DMS 273 (cell line): ENCODE measurements at regions not wholly inside any gene's neighbourhood (a gene's known extent, or its start where the extent isn't known, plus 50 kb on each side); places are given as distances from the start of the nearest gene placed in this dataset.
"Not testable (repeated sequence)": the region's sequence is repeated elsewhere in the genome, so short reads cannot be mapped to it uniquely, and the experiment has no call there.

Experiments used
- DNase-seq: peaks from one replicate; lab custom pipeline; 2025; ENCODE audit not compliant: unreplicated experiment; lab: John Stamatoyannopoulos, UW

GRCh38 chr15:55126111-55126510, 70.6 kb downstream of the RSL24D1 start:
- no peak for DNase-seq

GRCh38 chr15:55124616-55125015, 72.1 kb downstream of the RSL24D1 start:
- no peak for DNase-seq

- peak; percentile 12 for DNase-seq
These were observed 78.3 kb downstream of the RSL24D1 start for GRCh38 chr15:55118344-55118870.

- no peak for DNase-seq
These were observed 80.1 kb downstream of the RSL24D1 start for GRCh38 chr15:55116636-55117035.

- no peak for DNase-seq
These were observed 83.0 kb downstream of the RSL24D1 start for GRCh38 chr15:55113736-55114135.

- DNase-seq: no peak
These were observed 84.0 kb downstream of the RSL24D1 start for GRCh38 chr15:55112706-55113105.

- DNase-seq: no peak
These were observed 86.3 kb downstream of the RSL24D1 start for GRCh38 chr15:55110446-55110845.

- peak; percentile 70 for DNase-seq
These were observed 87.8 kb downstream of the RSL24D1 start for GRCh38 chr15:55108858-55109518.

- no peak for DNase-seq
These were observed 88.3 kb downstream of the RSL24D1 start for GRCh38 chr15:55108448-55108847.

GRCh38 chr15:55106155-55106554, 90.6 kb downstream of the RSL24D1 start:
- DNase-seq: no peak

GRCh38 chr15:55094136-55094535, 102.6 kb downstream of the RSL24D1 start:
- no peak for DNase-seq

- no peak for DNase-seq
These were observed 108.5 kb downstream of the RSL24D1 start for GRCh38 chr15:55088207-55088606.

GRCh38 chr15:55084673-55085072, 112.1 kb downstream of the RSL24D1 start:
- DNase-seq: no peak

- no peak for DNase-seq
These were observed 112.5 kb downstream of the RSL24D1 start for GRCh38 chr15:55084216-55084615.

- not testable (repeated sequence) for DNase-seq
These were observed 119.7 kb downstream of the RSL24D1 start for GRCh38 chr15:55077052-55077451.

- no peak for DNase-seq
These were observed 122.3 kb downstream of the RSL24D1 start for GRCh38 chr15:55074431-55074830.

GRCh38 chr15:55063970-55064369, 132.8 kb downstream of the RSL24D1 start:
- DNase-seq: not testable (repeated sequence)

- DNase-seq: peak; percentile 90
These were observed 135.9 kb downstream of the RSL24D1 start for GRCh38 chr15:55060836-55061235.

GRCh38 chr15:55056500-55056899, 140.2 kb downstream of the RSL24D1 start:
- DNase-seq: no peak

- DNase-seq: no peak
These were observed 152.6 kb downstream of the RSL24D1 start for GRCh38 chr15:55044162-55044561.

GRCh38 chr15:55037071-55037470, 159.7 kb downstream of the RSL24D1 start:
- DNase-seq: no peak

- no peak for DNase-seq
These were observed 161.0 kb downstream of the RSL24D1 start for GRCh38 chr15:55035749-55036148.

GRCh38 chr15:55033574-55033973, 163.2 kb downstream of the RSL24D1 start:
- DNase-seq: no peak
